ENCODE measurements at regions not wholly inside any gene's neighbourhood (a gene's known extent, or its start where the extent isn't known, plus 50 kb on each side); places are given as distances from the start of the nearest gene placed in this dataset.

- in situ Hi-C loops (cut with MboI) = no loop called here
- SMC1A ChIA-PET (ENCODE audit: uncharacterized antibody, unreplicated experiment) = no interaction called here
- intact Hi-C loops (cut with micrococcal nuclease; ENCODE audit: unreplicated experiment) = no loop called here
- TF ChIP-seq RELB (IDR thresholded peaks at IDR 0.05; ENCODE audit: low read depth) (no peak), USF1 (IDR thresholded peaks at IDR 0.05; ENCODE audit: borderline replicate concordance, extremely low read length, insufficient read depth, low read depth, low read length) (no peak), RELA (IDR thresholded peaks at IDR 0.05; ENCODE audit: borderline replicate concordance, partially characterized antibody) (no peak), REST (IDR thresholded peaks at IDR 0.05; ENCODE audit: low read depth, low read length) (no peak), EGR1 (IDR thresholded peaks at IDR 0.05; ENCODE audit: borderline replicate concordance in 1 of 2, low read depth in 2 of 2, low read length in 2 of 2) (no peak), BHLHE40 (IDR thresholded peaks at IDR 0.05; ENCODE audit: borderline replicate concordance in 1 of 2, low read depth in 2 of 2, low read length in 1 of 2) (no peak), RB1 (IDR thresholded peaks at IDR 0.05; ENCODE audit: borderline replicate concordance) (no peak), ATF3 (IDR thresholded peaks at IDR 0.05; ENCODE audit: borderline replicate concordance, extremely low read depth, low read depth, low read length) (no peak), MEF2B (IDR thresholded peaks at IDR 0.05; ENCODE audit: partially characterized antibody, poor library complexity, severe bottlenecking) (no peak), CBX3 (IDR thresholded peaks at IDR 0.05; ENCODE audit: borderline replicate concordance, low read depth) (no peak), NR2C1 (IDR thresholded peaks at IDR 0.05) (no peak), RCOR1 (conservative IDR thresholded peaks at IDR 0.05; ENCODE audit: low read depth, low read length) (no peak), ZBTB33 (IDR thresholded peaks at IDR 0.05) (no peak), JUND (IDR thresholded peaks at IDR 0.05; ENCODE audit: low read depth, low read length) (no peak), STAT3 (IDR thresholded peaks at IDR 0.05; ENCODE audit: low read depth, low read length) (no peak), ZBED1 (IDR thresholded peaks at IDR 0.05; ENCODE audit: borderline replicate concordance) (no peak)
Measured at GRCh38 chr2:239640210-239640609, 239.4 kb upstream of the HDAC4 start.

More at GRCh38 chr2:239640210-239640609, 239.4 kb upstream of the HDAC4 start:
- Histone ChIP-seq H2AFZ (ENCODE audit: control insufficient read depth, low read depth, low read length) (no peak overlapping the region), H3K27me3 (replicated peaks in 1 of 2; ENCODE audit: control insufficient read depth in 2 of 2, insufficient read depth in 2 of 2, low read length in 1 of 2) (no peaks in the 10 kb centered on the region), H3K79me2 (ENCODE audit: control insufficient read depth, insufficient read depth, low read length) (no peaks in the 10 kb centered on the region), H3K4me2 (ENCODE audit: control insufficient read depth, insufficient read depth) (no peak overlapping the region), H3K4me1 (ENCODE audit: control insufficient read depth, insufficient read depth, low read length) (no peaks in the 10 kb centered on the region), H3K9me3 (replicated peaks; ENCODE audit: control insufficient read depth, insufficient read depth, low read length) (peaks cover 3% of the 10 kb centered on the region; the same call in 2 of the 3 replicates), H3K27ac (ENCODE audit: control insufficient read depth, insufficient read depth) (no peak overlapping the region), H3K4me3 (no peak overlapping the region), H4K20me1 (ENCODE audit: control insufficient read depth, insufficient read depth) (no peaks in the 10 kb centered on the region), H3K36me3 (ENCODE audit: control insufficient read depth in 2 of 2, insufficient read depth in 2 of 2, low read length in 1 of 2) (no peaks in the 10 kb centered on the region), H3K9ac (ENCODE audit: control insufficient read depth, insufficient read depth, low read length) (no peak overlapping the region)
- ChIA-PET RAD21 (ENCODE audit: unreplicated experiment) (no interaction called here), CTCF (no interaction called here), POLR2A (no interaction called here)
- ATAC-seq (no peak), DNase-seq (ENCODE audit: low read depth, low spot score) (no peak), FAIRE-seq (no peak)
- no TSS peak for BruUV-seq (replicated peaks)
- 9% methylated on average over 5 of the region's 5 CpGs for WGBS (ENCODE audit: insufficient coverage, insufficient replicate concordance, low lambda C conversion rate, missing lambda C conversion rate)

Data from GM12878 (cell line).